Ectodermal cell (in vitro differentiated cells): ENCODE measurements at regions not wholly inside any gene's neighbourhood (a gene's known extent, or its start where the extent isn't known, plus 50 kb on each side); places are given as distances from the start of the nearest gene placed in this dataset.

ENCODE experiments used
- H3K27ac ChIP-seq: 2 replicates; pipeline ENCODE4 v1.7.0; 2013; ENCODE audit warnings: mild to moderate bottlenecking, low read depth, low read length; ENCODE audit not compliant: insufficient read depth, poor library complexity, severe bottlenecking
- H3K27me3 ChIP-seq: 2 replicates; pipeline ENCODE4 v1.7.0; 2013; ENCODE audit warnings: mild to moderate bottlenecking, low read length; ENCODE audit not compliant: insufficient read depth, control insufficient read depth, poor library complexity, severe bottlenecking
- H3K36me3 ChIP-seq: one replicate; pipeline ENCODE4 v1.7.0; 2013; ENCODE audit warnings: low read length; ENCODE audit not compliant: control insufficient read depth, insufficient read depth
- H3K4me1 ChIP-seq: one replicate; pipeline ENCODE4 v1.7.0; 2013; ENCODE audit warnings: low read length; ENCODE audit not compliant: control insufficient read depth, insufficient read depth
- H3K4me3 ChIP-seq: 2 replicates; pipeline ENCODE4 v1.7.0; 2013; ENCODE audit warnings: low read depth, low read length, control low read depth; ENCODE audit not compliant: insufficient read depth
- H3K9me3 ChIP-seq: 2 replicates; pipeline ENCODE4 v1.7.0; 2013; ENCODE audit warnings: mild to moderate bottlenecking, low read length, moderate library complexity; ENCODE audit not compliant: control insufficient read depth
- WGBS, 2 experiments: methylation state at CpG; one replicate each; pipeline ENCODE4 v1.1.7; 2013; ENCODE audit warnings: missing lambda C conversion rate in 2 of 2; 5-methylcytosine and 5-hydroxymethylcytosine counted together

DNA sequence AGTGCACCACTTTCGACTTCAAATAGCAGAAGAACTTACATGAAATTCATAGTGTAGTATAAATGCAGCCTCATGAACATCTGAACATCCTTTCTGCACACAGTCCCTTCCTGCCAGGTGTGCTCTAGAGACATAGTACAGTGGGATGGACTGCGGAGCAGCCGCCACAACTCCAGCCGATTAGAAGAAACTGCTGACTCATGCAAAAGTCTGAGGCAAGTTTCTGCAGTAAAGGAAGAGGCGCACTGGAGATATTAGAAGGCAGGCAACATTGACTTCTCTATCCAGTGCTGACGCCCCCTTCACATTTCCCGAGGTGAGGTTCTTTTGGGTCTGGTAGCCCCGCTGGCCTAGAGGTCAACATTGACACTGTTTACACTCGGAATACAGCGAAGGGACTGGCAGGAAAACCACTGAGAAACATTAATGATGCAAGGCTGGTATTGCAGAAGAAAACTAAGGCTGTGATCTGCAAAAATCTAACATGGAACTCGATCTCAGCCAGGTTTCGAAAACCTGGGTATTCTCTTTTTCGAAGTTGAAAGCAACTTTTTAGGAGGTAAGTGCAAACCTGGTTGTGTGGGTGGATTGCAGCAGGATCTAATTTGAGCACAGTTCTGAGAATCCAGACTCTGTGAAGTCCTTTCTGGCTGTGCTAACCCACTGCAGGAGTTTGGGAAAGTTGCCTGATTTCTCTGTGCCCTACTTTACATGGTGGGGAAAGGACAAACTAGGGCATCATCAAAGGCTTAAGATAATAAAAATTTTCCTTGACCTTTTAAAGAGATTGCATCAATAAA, 90.7 kb downstream of the CDC7 start:
- Histone ChIP-seq H3K36me3 (no peaks in the 10 kb centered on the region), H3K27me3 (no peaks in the 10 kb centered on the region), H3K4me1 (peaks cover under 1% of the 10 kb centered on the region), H3K9me3 (no peaks in the 10 kb centered on the region), H3K27ac (no peak overlapping the region), H3K4me3 (no peak overlapping the region)
- 92 to 93% methylated on average over 13 of the region's 13 CpGs for WGBS, 2 experiments

DNA sequence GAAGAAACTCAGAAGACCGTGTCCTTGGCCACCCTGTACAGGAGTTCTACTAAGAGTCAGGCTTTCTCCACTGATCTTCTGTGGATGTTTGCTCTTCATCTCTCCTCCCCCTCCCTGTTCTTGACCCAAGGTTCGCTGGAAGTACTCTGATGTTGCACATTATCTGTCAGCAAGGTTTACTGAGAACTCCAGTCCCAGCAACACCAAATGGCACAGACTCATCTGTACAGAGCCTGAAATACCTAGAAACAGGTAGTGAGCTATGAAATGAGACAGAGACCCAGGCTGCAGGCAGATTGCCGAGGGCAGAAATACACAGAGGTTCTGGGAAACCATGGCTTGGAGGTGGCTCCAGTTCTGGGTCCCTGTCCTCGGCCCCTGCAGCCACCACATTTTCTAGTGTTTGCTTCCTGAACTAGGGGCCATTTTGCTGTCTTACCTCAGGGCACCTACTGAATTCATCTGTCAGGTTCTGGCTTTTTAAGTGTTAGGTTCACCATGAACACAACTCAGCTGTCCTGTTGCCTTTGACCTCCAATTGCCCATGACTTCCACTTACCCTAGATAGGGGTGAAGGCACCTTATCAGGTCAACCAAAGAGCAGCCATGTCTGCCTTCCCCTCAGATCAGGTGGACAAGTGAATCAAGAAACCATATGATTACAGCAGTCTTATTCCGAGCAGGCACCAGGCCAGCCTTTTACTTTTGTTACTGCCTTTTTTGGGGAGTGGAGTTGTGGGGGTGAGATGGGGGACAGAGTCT, 92.2 kb downstream of the CDC7 start:
- H3K27ac ChIP-seq: no peak overlapping the region
- H3K9me3 ChIP-seq: no peaks in the 10 kb centered on the region
- H3K27me3 ChIP-seq: no peaks in the 10 kb centered on the region
- H3K36me3 ChIP-seq: no peaks in the 10 kb centered on the region
- 94 to 97% methylated on average over 5 of the region's 5 CpGs for WGBS, 2 experiments
- H3K4me1 ChIP-seq: no peaks in the 10 kb centered on the region
- no peak overlapping the region for H3K4me3 ChIP-seq

DNA sequence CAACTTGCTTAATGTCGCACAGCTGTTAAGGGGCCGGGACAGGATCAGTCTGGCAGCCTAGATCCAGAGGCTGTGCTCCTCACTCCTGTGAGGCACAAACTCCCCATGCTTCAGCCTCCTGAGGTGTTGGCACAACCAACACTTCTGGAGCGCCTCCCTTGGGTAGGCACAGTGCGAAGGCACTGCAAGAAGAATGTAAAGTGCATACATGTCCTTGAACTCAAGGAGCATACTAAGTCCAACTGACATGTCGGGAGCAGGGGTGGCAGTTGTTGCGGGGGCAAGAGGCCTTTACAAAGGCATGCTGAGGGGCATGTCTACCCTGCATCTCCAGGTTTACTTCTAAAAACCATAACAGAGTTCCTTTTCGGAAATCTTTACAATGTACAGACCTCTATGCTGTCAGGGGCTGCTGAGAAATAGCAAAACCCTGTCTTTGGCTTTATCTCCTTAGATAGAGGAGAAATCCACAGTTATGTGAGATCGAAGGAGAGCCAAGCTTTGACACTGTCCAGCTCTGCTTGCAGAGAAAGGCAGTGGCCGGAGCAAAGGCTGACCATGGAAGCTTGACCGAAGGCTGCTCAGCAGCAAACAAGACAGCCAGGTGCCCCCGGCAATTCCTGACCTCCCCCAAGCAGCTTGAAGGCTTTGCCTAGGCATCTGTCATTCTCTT, 93.9 kb downstream of the CDC7 start:
- H3K36me3 ChIP-seq: no peaks in the 10 kb centered on the region
- no peaks in the 10 kb centered on the region for H3K27me3 ChIP-seq
- H3K4me1 ChIP-seq: no peaks in the 10 kb centered on the region
- H3K9me3 ChIP-seq: no peaks in the 10 kb centered on the region
- WGBS, 2 experiments: 94 to 96% methylated on average over 11 of the region's 11 CpGs
- no peak overlapping the region for H3K27ac ChIP-seq
- H3K4me3 ChIP-seq: no peak overlapping the region

DNA sequence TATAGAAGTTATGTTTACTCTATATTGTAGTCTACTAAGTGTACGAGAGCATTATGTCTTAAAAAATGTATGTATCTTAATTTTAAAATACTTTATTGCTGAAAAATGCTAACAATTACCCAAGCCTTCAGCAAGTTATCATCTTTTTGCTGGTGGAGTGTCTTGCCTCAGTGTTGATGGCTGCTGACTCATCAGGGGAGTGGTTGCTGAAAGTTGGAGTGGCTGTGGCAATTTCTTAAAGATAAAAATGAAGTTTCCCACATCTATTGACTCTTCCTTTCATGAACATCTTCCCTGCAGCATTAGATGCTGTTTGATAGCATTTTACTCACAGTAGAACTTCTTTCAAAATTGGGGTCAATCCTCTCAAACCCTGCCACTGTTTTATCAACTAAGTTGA, 95.8 kb downstream of the CDC7 start:
- no CpG with 5 or more reads among the region's 1 CpG for WGBS, 2 experiments
- H3K9me3 ChIP-seq: no peaks in the 10 kb centered on the region

DNA sequence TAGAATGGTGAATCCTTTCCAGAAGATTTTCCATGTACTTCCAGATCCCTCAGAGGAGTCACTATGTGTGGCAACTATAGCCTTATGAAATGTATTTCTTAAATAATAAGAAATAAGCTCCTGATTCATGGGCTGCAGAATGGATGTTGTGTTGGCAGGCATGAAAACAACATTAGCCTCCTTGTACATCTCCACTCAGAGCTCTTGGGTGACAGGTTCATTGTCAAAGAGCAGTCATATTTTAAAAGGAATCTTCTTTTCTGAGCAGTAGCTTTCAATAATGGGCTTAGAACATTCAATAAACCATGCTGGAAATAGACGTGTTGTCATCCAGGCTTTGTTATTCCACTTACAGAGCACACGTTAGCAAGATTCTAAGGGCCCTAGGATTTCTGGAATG, 96.6 kb downstream of the CDC7 start:
- WGBS, 2 experiments: 87 to 90% methylated on average over 2 of the region's 2 CpGs
- Histone ChIP-seq H3K36me3 (no peaks in the 10 kb centered on the region), H3K4me3 (no peak overlapping the region), H3K27ac (no peak overlapping the region), H3K9me3 (no peaks in the 10 kb centered on the region), H3K4me1 (peaks cover 8% of the 10 kb centered on the region), H3K27me3 (no peaks in the 10 kb centered on the region)

More for the DNA sequence above, 95.8 kb downstream of the CDC7 start:
- Histone ChIP-seq H3K4me3 (no peak overlapping the region), H3K27me3 (no peaks in the 10 kb centered on the region), H3K27ac (no peak overlapping the region), H3K4me1 (peaks cover under 1% of the 10 kb centered on the region), H3K36me3 (no peaks in the 10 kb centered on the region)

DNA sequence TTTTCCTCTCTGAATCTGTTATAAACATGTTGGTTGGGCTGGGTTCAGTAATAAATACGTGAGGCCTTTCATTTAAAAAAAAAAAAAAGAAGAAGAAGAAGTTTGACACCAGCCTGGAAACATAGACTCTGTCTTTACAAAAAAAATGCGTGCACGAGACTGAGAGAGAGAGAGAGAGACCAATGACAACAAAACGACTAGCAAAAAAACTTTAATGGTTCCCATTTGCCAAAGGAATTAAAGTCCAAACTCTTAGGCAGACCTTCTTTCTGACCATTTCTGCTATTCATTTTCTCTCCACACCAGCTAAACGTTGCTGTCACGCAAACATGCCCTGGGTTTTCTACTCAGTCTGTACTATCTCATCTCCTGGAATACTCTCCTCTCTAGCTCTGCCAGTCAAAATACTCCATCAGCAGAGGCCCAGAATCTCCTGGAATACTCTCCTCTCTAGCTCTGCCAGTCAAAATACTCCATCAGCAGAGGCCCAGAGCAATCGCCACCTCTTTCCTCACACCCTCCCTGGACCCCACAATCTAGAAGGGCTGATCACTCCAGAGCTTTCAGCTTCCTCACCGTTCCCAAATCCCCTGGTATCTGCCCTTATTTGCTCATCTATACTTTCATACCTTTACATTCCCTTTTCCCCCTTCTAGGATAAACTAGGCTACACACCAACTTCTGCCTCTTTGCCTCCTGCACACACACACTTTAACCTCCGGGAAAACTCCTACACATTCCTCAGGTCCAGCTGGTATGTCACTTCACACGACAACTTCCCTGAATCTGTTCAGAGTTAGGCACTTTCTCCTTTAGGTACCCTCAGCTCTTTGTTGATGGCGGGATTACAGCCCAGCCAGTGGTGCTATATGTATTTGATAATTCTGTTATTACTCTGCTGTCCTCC, 100.0 kb downstream of the CDC7 start:
- 75 to 79% methylated on average over 10 to 11 of the region's 11 CpGs for WGBS, 2 experiments
- Histone ChIP-seq H3K36me3 (no peaks in the 10 kb centered on the region), H3K27ac (no peak overlapping the region), H3K4me1 (peaks cover 10% of the 10 kb centered on the region), H3K4me3 (no peak overlapping the region), H3K9me3 (no peaks in the 10 kb centered on the region), H3K27me3 (no peaks in the 10 kb centered on the region)

DNA sequence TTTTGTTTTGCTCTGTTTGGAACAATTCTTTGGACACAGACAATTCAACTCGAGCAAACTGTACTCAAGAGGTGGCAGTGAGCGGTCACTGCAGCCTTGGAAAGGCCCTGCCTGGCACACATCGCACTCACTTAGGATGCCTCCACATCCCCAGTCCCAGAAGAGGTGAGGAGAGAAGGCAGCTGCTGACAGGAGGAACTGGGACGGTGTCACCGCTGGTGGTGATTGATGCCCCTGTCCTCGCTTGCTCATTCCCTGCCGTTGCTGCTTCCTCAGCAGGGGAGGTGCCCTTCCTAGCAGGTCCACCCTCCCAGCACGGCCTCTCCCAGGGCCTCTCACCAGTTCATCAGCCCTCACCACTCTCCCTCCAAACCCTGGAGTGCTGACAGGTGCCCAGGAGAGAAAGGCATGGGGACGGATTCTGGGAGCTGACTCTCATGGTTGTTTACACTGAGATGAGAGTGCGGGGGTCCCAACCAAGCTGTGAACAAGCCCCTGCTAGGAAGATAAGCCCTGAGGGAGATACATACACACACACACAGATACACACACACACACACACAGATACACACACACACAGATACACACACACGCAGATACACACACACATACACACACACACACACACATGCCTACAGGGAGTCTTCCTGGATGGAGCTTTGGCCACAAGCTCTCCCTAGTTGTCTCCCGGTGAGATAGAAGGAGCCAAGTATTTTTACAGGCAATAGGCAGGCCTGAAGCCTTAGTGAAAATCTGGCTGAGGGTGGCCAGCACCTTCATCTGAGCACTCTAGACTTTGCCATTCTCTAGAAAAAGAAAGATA, 101.1 kb downstream of the CDC7 start:
- H3K4me3 ChIP-seq: no peak overlapping the region
- WGBS, 2 experiments: 75 to 85% methylated on average over 12 of the region's 12 CpGs
- no peaks in the 10 kb centered on the region for H3K9me3 ChIP-seq
- H3K27ac ChIP-seq: no peak overlapping the region
- no peaks in the 10 kb centered on the region for H3K36me3 ChIP-seq
- H3K27me3 ChIP-seq: no peaks in the 10 kb centered on the region
- peaks cover 10% of the 10 kb centered on the region for H3K4me1 ChIP-seq

DNA sequence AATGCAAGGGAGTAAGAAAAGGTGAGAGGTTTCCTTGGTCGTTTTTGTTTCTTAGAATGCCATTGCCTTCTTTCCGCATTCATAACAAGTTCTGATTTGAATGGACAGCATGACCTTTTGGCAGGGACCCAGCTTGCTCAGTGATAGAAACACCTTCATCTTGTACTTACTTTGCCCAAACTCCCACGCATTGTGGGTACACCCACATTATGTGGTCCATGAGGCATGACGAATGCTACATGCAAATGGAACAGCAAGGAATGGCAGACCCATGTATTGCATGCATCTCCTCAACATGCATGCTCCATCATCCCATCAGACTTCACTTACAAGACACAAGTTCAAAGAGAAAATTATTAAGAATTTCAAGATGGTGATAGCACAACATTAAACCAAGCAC, 102.8 kb downstream of the CDC7 start:
- no peak overlapping the region for H3K27ac ChIP-seq
- 95 to 97% methylated on average over 4 of the region's 4 CpGs for WGBS, 2 experiments
- H3K36me3 ChIP-seq: no peaks in the 10 kb centered on the region
- no peaks in the 10 kb centered on the region for H3K27me3 ChIP-seq
- H3K9me3 ChIP-seq: no peaks in the 10 kb centered on the region
- no peak overlapping the region for H3K4me3 ChIP-seq
- H3K4me1 ChIP-seq: peaks cover 10% of the 10 kb centered on the region

DNA sequence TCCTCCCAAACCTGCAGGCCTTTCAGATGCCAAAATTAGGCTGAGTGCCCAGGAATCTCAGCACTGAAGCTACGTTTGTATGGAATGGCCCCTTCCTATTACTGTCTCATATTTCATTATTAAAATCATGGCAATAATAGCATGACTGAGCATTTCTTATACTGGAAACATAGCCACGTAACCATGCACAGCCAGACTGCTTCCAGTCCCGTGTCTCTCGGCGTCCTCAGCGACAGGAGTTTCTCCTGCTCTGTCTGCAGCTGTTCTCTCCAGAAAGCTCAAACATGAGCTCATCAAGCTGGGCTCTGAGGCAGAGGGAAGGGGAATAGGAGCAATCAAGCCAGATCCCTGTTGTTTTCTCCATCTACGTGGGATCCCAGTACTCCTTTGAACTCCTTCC, 104.0 kb downstream of the CDC7 start:
- no peaks in the 10 kb centered on the region for H3K9me3 ChIP-seq
- no peaks in the 10 kb centered on the region for H3K36me3 ChIP-seq
- peaks cover 10% of the 10 kb centered on the region for H3K4me1 ChIP-seq
- no peak overlapping the region for H3K27ac ChIP-seq
- 84 to 88% methylated on average over 7 of the region's 7 CpGs for WGBS, 2 experiments
- H3K4me3 ChIP-seq: no peak overlapping the region
- H3K27me3 ChIP-seq: no peaks in the 10 kb centered on the region
